HepG2 (cell line): ENCODE measurements at regions not wholly inside any gene's neighbourhood (a gene's known extent, or its start where the extent isn't known, plus 50 kb on each side); places are given as distances from the start of the nearest gene placed in this dataset.

Source experiments
- ATF7-NPFF ChIP-seq: sonication (generic); formaldehyde crosslinking; IDR thresholded peaks from 2 replicates; pipeline ENCODE4 v1.8.1; 2023; ENCODE audit warnings: mild to moderate bottlenecking, low read depth, missing genetic modification reagents, moderate library complexity
- CEBPZ ChIP-seq: IDR thresholded peaks from 2 replicates; pipeline ENCODE4 v1.6.1; 2012; ENCODE audit warnings: low read length, improper control_type of control experiment
- ELF3 ChIP-seq: IDR thresholded peaks from 2 replicates; pipeline ENCODE4 v1.6.1; 2016; ENCODE audit warnings: missing genetic modification reagents, missing compliant biosample characterization
- FOXK1 ChIP-seq: sonication (generic); formaldehyde crosslinking; IDR thresholded peaks from 2 replicates; pipeline ENCODE4 v1.4.0; 2020; ENCODE audit warnings: low read depth, missing genetic modification reagents, borderline replicate concordance
- HCFC1 ChIP-seq: fragments of 150-350 bp; IDR thresholded peaks from 2 replicates; pipeline ENCODE4 v1.6.1; 2014; ENCODE audit warnings: low read depth, low read length
- ISX ChIP-seq: sonication (generic); formaldehyde crosslinking; conservative IDR thresholded peaks from 2 replicates; pipeline ENCODE4 v1.5.0; 2020; ENCODE audit warnings: missing genetic modification reagents
- ONECUT2 ChIP-seq: sonication (generic); formaldehyde crosslinking; IDR thresholded peaks from 2 replicates; pipeline ENCODE4 v1.4.0; 2020; ENCODE audit warnings: missing genetic modification reagents
- POGK ChIP-seq: sonication (generic); formaldehyde crosslinking; conservative IDR thresholded peaks from 2 replicates; pipeline ENCODE4 v1.8.0; 2022; ENCODE audit warnings: mild to moderate bottlenecking, moderate library complexity, missing genetic modification reagents
- RBM39 ChIP-seq: fragments of 200-400 bp; formaldehyde crosslinking; IDR thresholded peaks from one replicate; pipeline ENCODE4 v1.6.1; 2018; ENCODE audit warnings: antibody characterized with exemption, mild to moderate bottlenecking, low read depth, low read length; ENCODE audit not compliant: poor library complexity, severe bottlenecking
- SATB2 ChIP-seq: sonication (generic); formaldehyde crosslinking; IDR thresholded peaks from 2 replicates; pipeline ENCODE4 v1.5.0; 2020; ENCODE audit warnings: missing genetic modification reagents
- ZBTB7A ChIP-seq: sonication (generic); formaldehyde crosslinking; IDR thresholded peaks from 2 replicates; pipeline ENCODE4 v1.8.0; 2022; ENCODE audit warnings: mild to moderate bottlenecking, missing genetic modification reagents
- ZFP36 ChIP-seq: fragments of 150-350 bp; IDR thresholded peaks from 2 replicates; pipeline ENCODE4 v1.6.1; 2018; ENCODE audit warnings: borderline replicate concordance, low read length, low read depth; ENCODE audit not compliant: partially characterized antibody
- ZIK1 ChIP-seq: sonication (generic); formaldehyde crosslinking; IDR thresholded peaks from 2 replicates; pipeline ENCODE4 v1.5.0; 2020; ENCODE audit warnings: mild to moderate bottlenecking, low read depth, missing genetic modification reagents, borderline replicate concordance
- ZNF275 ChIP-seq: sonication (generic); formaldehyde crosslinking; IDR thresholded peaks from 2 replicates; pipeline ENCODE4 v1.8.0; 2022; ENCODE audit warnings: missing genetic modification reagents, mild to moderate bottlenecking, inconsistent platforms, borderline replicate concordance
- ZNF331 ChIP-seq: sonication (generic); formaldehyde crosslinking; IDR thresholded peaks from 2 replicates; pipeline ENCODE4 v1.4.0; 2020; ENCODE audit warnings: missing genetic modification reagents
- ZNF616 ChIP-seq: sonication (generic); formaldehyde crosslinking; IDR thresholded peaks from 2 replicates; pipeline ENCODE4 v1.5.0; 2020; ENCODE audit warnings: low read depth, mild to moderate bottlenecking, missing genetic modification reagents
- ZNF704 ChIP-seq: sonication (generic); formaldehyde crosslinking; IDR thresholded peaks from 2 replicates; pipeline ENCODE4 v1.8.1; 2023; ENCODE audit warnings: mild to moderate bottlenecking, inconsistent platforms, moderate library complexity, missing genetic modification reagents, borderline replicate concordance
- ZNF788 ChIP-seq: sonication (generic); formaldehyde crosslinking; IDR thresholded peaks from 2 replicates; pipeline ENCODE4 v1.5.0; 2020; ENCODE audit warnings: mild to moderate bottlenecking, missing genetic modification reagents, borderline replicate concordance

GRCh38 chr2:42928161-42928691 is 135.8 kb upstream of the HAAO start (continued):
- no peak for TF ChIP-seq ZNF704 (CRISPR knock-in tag)
- no peak for TF ChIP-seq ZNF616
- TF ChIP-seq ONECUT2 (CRISPR knock-in tag) = no peak
- no peak; the same call in 1 of the 2 replicates for TF ChIP-seq ELF3
- no peak for TF ChIP-seq ATF7-NPFF (CRISPR knock-in tag)
- peak; percentile 5; the same call in 1 of the 2 replicates for TF ChIP-seq ZNF331 (CRISPR knock-in tag)
- no peak for TF ChIP-seq FOXK1 (CRISPR knock-in tag)
- no peak for TF ChIP-seq ZFP36
- TF ChIP-seq HCFC1 = no peak
- peak; percentile 66; the same call in 1 of the 2 replicates for TF ChIP-seq POGK
- TF ChIP-seq ISX (CRISPR knock-in tag) = no peak
- TF ChIP-seq ZNF275 (CRISPR knock-in tag) = no peak
- TF ChIP-seq ZNF788 (CRISPR knock-in tag) = peak; percentile 51; the same call in 1 of the 2 replicates
- TF ChIP-seq CEBPZ = no peak
- no peak for TF ChIP-seq SATB2
- TF ChIP-seq RBM39 = no peak
- no peak for TF ChIP-seq ZIK1 (CRISPR knock-in tag)
- no peak for TF ChIP-seq ZBTB7A (CRISPR knock-in tag)
